HTR-8/SVneo (cell line): ENCODE measurements at regions not wholly inside any gene's neighbourhood (a gene's known extent, or its start where the extent isn't known, plus 50 kb on each side); places are given as distances from the start of the nearest gene placed in this dataset.
"Not testable (repeated sequence)": the region's sequence is repeated elsewhere in the genome, so short reads cannot be mapped to it uniquely, and the experiment has no call there.

ENCODE experiments used
- DNase-seq: peaks from one replicate; pipeline ENCODE4 v3.0.0; 2011; ENCODE audit warnings: low spot score, mixed read lengths; ENCODE audit not compliant: insufficient read length
- FAIRE-seq: peaks from 2 replicates; lab custom pipeline; 2011; peaks lifted over from hg19 to GRCh38; lab: Jason Lieb, UNC

DNA sequence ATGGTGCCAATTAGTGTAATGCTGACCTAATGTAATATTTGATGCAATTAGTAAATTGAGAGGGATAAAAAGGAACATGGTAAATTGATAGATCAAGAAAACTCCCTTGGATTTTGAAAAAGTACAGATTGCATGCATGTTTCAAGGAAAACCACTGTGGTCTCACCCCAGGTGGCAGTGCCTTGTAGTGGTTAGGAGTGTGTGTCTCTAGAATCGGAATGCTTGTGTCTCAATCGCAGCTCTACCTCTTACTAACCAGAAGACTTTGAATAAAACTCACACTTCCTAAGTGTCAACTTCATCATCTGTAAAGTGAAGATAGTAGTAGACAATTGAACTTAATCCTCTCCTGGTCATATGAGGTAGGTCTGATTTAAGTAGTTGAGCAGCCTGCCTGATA, 128.9 kb upstream of the GOT2 start:
- FAIRE-seq = no peak
- DNase-seq = no peak

DNA sequence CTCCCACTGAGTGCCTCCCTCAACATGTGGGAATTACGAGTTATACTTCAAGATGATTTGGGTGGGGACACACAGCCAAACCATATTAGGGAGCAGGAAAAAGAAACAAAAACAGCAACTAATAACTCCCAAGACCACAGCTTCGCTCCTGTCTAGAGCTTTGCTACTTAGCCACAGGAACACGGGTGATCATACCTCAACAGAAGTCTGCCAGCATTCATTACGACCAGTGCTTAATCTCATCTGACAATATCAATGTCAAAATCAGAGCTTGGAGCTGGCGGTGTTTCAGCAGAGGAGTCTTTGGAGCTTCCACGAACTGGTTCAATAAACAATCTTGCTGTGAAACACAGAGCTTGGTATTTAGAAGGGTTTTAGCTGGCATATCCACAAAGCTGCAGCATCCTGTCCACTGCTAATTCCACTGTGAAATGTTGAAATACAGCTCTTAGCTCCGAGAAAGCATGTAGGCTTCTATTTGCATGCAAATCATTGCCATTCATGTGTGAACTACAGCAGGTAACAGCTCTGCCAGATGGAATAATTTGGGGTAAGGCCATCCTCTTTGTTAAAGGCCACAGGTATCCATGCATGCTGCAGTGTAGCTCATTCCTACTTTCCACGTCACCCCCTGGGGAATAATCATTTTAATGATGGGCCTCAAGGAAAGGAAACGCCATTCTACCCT, 128.4 kb upstream of the GOT2 start:
- no peak for DNase-seq
- FAIRE-seq = no peak

DNA sequence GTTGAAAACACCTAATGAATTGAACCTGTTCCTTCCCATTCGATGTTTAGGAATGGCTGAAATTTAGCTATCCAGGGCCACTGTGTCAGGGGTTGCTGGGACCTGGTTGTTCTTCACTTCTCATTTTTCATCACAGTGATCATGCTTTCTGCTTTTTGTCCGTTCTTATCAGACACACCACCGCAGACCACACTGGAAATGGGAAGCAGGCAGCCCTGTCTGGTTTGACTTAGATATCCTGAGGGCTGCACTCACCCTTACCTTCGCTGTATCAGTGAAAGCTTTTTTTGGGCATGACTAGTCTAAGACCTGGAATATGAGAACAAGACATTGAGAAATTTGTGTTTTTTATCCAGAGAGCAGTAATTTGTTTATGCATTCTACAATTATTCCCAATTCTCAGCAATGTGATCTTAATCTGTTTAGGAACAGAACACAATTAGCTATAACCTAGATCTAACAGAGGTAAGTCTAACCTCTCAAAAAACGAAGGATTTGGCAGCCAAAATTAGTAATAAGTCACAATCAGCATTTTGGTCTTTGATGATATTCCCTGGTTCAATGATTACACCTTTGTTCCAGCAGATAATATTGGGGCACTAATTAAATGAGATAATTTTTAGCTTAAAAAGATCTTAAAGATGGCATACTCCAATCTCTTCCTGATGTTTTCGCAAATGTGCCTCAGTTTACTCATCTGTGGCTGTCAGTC, 126.0 kb upstream of the GOT2 start:
- FAIRE-seq = no peak

DNA sequence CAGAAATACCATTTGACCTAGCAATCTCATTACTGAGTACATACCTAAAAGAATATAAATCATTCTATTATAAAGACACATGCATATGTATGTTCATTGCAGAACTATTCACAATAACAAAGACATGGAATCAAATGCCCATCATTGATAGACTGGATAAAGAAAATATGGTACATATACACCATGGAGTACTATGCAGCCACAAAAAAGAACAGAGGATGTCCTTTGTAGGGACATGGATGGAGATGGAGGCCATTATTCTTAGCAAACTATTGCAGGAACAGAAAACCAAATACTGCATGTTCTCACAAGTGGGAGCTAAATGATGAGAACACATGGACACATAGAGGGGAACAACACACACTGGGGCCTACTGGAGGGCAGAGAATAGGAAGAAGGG, 124.5 kb upstream of the GOT2 start:
- not testable (repeated sequence) for DNase-seq, FAIRE-seq

More for the DNA sequence above, 126.0 kb upstream of the GOT2 start:
- DNase-seq = no peak

DNA sequence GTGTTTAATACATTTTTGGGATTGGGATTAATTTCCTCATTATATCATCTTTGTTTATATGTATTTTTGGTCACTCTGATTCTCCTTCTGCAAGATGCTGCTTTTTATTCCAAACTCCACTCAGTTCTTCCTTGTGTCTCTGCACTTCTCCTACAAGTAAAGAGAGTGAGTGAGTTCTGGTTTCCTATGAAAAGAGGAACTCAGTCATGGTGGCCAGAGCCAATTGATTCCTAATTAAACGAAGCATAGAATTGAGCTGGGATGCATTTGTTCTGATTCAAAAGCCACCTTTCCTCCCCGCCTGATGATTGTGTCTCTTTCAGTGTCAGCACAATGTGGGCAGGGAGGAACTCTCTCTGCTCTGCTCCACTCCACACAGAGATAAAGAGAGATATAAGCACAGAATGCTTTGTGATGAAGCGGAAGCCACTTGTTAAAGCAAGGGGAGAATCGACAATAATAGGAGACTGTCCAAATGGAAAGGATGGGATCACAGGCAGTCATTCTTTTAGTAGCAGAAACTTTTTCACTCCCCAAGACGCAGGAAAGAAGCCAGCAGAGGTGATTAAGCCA, 121.3 kb upstream of the GOT2 start:
- FAIRE-seq = no peak
- no peak for DNase-seq

DNA sequence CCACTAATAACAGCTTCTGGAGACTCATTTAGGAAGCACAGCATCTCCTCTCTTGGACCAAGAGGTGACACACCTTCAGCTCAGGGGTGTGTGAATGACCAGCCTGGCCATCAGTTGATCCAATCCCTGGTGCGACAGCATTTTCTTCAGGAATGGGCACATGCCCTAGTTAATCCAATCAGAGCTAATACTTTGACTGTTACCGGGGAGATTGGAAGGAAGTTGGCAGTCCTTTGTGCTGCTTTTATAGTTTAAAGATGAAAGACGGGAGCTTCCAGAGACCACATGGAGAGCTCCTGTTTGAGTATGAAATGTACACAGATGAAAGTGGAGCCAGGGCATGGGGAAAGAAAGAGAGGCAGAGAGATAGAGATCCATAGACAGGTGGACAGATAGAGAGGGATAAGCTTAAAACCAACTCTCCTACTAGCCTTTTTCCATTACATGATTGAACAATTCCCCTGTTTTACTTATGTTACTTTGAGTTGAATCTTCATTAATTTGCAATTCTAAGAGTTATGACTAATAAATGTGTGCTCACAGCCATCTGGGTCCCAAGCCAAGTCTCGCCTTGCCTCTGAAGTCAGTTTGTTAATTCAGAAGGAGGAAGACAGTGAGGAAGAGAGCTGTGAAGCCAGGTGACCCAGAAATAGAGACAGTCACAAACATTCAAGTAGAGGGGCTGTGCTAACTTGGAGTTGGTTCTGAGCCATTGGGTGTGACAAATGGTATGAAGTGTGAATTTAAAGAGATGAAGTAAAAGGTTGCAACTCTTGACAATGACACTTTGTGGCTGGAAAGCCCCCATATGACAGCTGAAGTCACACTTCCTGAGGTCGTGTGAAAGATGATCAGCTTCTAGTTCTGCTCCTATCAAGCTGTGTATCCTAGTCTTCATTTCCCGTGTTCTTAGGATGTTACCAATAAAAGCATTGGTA, 120.0 kb upstream of the GOT2 start:
- no peak for FAIRE-seq
- DNase-seq = no peak

DNA sequence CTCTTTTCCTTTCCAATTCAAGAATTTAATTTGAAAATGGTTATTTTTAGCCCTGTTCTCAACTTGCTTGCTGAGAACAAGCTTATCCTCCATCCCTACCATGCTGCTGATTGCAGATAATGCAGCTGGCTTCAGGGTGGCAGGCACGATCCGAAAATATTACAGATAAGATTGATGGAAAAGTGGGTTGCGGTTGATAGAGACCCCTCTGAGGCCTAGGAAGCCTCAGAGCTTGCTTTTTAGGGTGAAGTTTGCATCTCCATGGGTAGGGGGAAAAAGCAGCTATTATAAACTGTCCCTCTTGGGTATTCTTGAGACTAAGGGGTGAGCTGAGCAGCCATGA, 116.5 kb upstream of the GOT2 start:
- DNase-seq (no peak), FAIRE-seq (no peak)

DNA sequence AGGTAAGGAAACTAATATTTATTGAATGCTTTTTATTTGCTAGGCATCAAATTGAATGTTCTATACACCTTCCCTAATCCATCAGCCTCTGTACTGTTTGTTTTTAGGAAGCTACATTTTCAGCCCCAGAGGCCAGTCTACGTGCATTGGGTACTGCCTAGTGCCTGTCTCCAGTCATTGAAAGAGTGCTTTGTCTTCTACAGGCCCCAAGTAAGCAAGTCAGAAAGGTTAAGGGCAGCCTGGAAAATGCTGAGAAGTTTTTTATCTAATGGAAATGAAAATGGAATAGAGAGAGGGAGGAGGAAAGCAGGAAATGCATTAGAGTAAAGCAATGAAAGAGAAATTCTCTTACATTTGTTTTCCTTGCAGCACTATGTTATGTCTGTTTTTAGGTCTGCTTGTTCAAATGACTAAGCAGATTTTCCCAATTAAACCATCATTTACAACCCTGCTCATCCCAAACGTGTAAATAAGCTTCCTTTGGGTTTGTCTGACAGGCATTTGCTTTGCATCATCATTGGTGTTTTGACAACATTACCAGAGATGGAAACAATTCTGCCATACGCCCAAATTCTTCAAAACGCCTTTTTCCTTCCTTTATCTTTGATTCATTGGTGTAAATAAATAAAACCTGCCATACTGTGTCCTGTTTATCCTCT, 116.0 kb upstream of the GOT2 start:
- no peak for FAIRE-seq

DNA sequence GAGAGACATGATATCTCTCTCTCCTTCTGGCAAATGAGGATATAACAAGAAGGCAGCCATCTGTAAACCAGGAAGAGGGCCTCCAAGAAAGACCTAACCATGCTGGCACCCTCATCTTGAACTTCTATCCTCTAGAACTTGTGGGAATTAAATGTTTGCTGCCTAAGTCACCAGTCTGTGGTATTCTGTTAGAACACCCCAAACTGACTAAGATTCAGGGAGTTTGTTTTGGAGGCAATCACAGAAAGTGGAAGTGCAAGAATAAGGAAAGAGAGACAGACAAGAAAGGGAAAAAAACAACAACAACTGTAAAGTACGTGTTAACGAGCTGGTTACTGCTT, 114.5 kb upstream of the GOT2 start:
- DNase-seq = no peak
- FAIRE-seq = no peak

More for the DNA sequence above, 116.0 kb upstream of the GOT2 start:
- DNase-seq = no peak

DNA sequence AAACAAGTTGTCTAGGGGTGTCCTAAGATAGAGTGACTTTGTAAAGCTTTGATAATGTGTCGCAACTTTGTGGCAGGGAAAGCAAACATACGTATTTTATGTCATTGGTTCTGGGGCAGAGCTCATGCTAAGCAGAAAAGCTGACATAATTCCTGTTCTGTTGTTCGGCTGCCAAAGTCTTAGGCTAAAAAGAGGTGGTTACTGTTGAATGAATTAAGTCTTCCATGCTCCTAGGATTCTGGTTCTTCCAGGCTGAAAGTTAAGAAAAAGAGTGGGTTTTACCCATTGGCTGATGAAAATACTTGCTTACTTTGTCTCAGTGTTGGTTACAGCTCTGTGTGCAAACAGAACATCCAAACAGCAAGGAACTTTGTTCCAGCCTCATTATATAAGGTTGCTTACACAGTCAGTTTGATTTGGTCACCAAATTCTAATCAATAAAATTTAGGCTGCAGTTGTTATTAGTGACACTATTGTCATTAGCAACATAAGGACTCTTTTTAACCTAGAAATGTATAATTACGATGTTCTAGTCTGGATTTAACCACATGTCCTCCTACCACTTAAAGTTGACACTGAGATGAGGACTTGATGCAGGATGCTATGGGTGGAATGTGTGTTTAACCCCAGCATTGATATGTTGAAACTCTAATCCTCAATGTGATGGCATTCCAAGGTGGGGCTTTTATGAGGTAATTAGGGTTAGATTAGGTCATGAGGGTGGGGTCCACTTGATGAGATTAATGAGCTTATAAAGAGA, 114.0 kb upstream of the GOT2 start:
- DNase-seq (no peak), FAIRE-seq (no peak)

DNA sequence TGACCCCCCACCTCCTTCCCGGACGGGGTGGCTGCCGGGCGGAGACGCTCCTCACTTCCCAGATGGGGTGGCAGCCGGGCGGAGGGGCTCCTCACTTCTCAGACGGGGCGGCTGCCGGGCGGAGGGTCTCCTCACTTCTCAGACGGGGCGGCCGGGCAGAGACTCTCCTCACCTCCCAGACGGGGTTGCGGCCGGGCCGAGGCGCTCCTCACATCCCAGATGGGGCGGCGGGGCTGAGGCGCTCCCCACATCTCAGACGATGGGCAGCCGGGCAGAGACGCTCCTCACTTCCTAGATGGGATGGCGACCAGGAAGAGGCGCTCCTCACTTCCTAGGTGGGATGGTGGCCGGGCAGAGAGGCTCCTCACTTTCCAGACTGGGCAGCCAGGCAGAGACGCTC, 112.1 kb upstream of the GOT2 start:
- not testable (repeated sequence) for FAIRE-seq, DNase-seq

DNA sequence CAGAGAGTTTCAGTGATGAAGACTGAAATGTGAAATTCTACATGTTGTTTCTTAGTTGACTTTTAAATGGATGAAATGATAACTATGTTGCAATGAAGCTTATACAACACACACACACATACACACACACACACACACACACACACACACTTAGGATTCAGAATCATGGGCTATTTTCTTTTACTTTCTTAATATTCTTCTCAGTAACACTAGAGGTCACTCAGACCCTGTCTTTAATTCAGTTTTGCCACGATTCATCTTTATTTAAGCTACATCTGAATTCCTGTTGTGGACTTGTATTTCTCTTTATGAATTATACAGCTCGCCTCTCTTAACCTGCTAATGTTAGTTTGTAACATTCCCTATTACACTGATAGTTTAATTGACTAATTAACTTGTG, 109.6 kb upstream of the GOT2 start:
- FAIRE-seq (no peak), DNase-seq (peak; percentile 11)

DNA sequence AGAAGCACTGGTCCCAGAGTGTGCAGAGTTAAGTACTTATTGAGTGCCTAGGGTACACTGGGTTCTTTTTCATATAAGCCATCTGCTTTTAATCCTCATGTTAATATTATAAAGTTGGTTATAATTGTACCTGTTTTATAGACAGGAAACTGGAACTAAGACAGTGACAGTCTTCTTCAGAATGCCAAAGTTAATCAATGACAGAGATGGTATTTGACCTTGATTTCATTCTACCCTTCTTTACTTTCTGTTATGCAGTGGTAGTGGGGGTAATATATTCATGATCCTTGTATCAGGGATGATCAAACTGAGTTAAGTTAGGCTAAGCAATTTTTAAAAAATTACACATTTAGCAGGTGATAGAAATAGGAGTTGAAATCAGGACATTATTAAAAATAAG, 108.6 kb upstream of the GOT2 start:
- DNase-seq = no peak
- no peak for FAIRE-seq

DNA sequence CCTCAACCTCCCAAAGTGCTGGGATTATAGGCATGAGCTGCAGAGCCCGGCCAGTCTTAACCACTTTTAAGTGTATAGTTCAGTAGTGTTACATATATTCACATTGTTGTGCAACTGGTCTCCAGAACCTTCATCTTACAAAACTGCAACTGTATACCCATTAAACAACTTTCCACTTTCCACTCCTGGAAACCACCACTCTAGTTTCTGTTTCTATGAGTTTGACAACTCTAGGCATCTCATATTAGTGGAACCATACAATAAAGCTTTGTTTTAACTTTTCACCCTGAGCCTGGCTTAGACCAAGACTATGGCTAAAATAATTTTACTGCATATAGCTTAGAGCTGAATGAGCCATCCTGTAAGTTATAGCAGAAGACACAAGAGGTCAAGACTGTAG, 108.0 kb upstream of the GOT2 start:
- FAIRE-seq (no peak), DNase-seq (no peak)

DNA sequence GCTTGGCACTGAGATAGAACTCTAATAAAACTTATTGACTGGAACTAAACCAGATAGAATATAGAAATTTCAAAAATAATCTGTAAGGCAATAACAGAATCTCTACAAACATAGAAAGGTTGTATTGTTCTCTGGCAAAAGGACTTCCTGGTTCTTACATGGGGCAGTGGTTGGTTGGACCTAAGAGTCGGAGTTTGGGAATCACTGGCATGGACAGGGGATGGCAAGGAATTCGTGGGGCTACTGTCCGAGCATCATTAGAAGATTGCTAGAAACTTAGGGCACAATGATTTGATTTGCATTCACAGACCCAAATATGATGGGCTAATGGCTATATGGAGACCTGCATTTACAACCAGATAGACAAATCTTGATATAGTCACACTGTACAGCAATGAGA, 103.8 kb upstream of the GOT2 start:
- DNase-seq (no peak), FAIRE-seq (no peak)

DNA sequence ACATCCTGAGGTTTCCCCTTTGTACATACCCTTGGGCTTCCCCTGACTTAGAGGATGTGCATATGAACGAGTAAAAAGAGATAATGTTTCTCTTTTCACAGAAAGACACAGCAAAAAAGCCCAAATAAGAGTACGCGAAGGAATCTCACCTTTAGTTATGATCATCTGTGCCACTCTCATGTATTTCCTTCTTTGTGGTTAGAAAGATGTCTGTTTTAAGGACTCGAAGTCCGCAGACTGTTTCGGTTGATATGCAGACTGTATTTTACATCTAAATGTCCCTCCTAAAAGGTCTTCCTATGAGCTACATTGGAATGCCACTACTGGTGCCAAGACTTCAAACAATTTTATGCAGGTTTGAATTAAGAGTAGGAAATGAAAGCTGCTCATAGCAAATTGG, 102.3 kb upstream of the GOT2 start:
- FAIRE-seq (peak; percentile 51), DNase-seq (no peak)

DNA sequence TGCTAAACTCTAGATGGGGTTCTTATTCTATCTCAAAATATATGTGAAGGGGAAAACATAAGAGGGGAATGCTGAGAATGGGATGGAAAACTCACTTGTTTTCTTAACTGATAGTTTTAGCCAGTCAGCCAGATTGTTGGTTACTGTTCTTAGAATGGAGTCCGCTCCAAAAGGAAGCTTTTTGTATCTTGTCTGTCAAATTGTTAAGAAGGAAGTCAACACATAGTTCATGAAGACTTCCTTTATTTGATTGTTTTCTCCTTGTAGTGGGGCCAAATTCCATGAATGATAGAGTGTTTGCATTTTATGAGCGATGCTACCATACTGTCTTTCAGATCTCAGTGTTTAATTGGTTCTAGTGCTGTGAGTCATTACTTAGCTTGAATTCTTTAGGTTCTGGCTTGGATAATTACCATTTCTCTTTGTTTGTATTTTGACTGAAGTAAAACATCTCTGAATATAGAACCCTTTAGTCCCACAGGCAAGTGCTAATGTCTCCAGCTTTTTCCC, 98.3 kb upstream of the GOT2 start:
- DNase-seq = no peak
- FAIRE-seq = no peak

DNA sequence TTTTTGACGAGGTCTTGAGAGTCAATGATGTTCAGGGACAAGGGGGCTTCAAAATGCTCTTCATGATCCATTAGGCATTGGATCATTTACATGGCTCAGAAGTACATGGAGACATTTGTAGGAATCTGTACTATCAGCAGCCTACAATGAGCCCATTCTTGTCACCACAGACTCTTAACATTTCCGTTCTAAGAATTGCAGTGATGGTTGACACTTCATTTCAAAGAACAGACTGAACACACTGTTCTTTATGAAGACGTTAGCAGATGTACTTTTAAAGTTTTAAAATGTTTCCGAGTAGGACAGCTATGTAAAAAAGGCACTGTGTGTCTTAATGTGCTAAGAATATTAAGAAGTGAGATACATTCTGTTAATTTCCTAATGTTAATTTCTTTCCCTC, 97.3 kb upstream of the GOT2 start:
- FAIRE-seq = no peak
- DNase-seq = no peak

DNA sequence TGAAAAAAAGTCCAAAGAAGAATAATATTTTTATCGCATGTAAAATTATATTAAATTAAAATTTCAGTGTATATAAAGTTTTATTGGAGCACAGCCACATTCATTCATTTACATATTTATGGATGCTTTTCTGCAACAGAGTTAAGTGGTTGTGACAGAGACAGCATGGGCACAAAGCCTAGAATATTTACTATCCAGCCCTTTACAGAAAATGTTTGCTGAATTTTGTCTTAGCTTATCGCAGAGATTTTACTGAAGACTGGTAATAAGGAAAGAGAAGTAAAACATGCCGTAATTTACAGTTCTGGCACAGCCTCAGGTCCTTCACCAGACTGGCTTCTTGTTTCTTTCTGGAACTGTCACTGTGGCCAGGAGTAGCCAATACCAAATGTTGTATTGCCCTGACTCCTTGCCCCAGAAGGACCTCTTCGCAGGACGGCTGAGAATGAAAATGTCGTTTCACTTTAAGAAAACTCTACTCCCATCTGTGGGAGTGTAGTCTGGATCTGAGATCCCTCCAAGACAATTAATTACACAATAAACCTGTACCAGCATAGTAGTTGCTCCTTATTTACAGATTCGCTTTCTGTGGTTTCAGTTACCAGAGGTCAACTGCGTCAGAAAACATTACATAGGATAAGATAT, 94.9 kb upstream of the GOT2 start:
- FAIRE-seq (no peak), DNase-seq (no peak)
